Fibroblast of skin of right quadriceps (primary cell): ENCODE measurements at regions not wholly inside any gene's neighbourhood (a gene's known extent, or its start where the extent isn't known, plus 50 kb on each side); places are given as distances from the start of the nearest gene placed in this dataset.
"Not testable (repeated sequence)": the region's sequence is repeated elsewhere in the genome, so short reads cannot be mapped to it uniquely, and the experiment has no call there.

Experiments used
- DNase-seq: peaks from one replicate; pipeline ENCODE4 v3.0.0-alpha.2; 2013

- DNase-seq = not testable (repeated sequence)
Observed at GRCh38 chr10:47711428-47711827, 52.0 kb downstream of the SYT15B start.

- not testable (repeated sequence) for DNase-seq
Observed at GRCh38 chr10:47710443-47710842, 52.9 kb downstream of the SYT15B start.

GRCh38 chr10:47705698-47706414 lies 57.5 kb downstream of the SYT15B start:
- peak; percentile 0 for DNase-seq

- not testable (repeated sequence) for DNase-seq
Observed at GRCh38 chr10:47701285-47701684, 62.1 kb downstream of the SYT15B start.

DNA sequence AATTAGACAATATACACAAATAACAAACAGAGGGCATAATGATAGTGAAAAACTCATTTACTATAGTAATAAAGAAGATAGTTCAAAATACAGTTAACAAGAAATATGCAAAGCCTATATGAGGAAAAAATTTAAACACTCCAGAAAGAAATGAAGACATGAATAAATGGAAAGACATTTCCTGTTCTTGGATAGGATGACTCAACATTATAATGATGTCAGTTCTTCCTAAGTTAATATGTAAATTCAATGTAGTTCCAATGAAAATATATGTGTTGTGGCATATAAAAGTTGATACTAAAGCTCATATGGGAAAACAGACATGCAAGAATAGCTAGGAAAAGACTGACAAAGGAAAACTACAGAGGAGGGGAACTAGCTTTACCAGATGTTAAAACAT lies 63.5 kb downstream of the SYT15B start:
- DNase-seq = peak; percentile 49

- not testable (repeated sequence) for DNase-seq
Observed at GRCh38 chr10:47696170-47696569, 67.2 kb downstream of the SYT15B start.

GRCh38 chr10:47695149-47695548 lies 68.2 kb downstream of the SYT15B start:
- not testable (repeated sequence) for DNase-seq

GRCh38 chr10:47690304-47690703 lies 73.1 kb downstream of the SYT15B start:
- not testable (repeated sequence) for DNase-seq

GRCh38 chr10:47683826-47684475 lies 79.4 kb downstream of the SYT15B start:
- not testable (repeated sequence) for DNase-seq

- not testable (repeated sequence) for DNase-seq
Observed at GRCh38 chr10:47681638-47681990, 81.8 kb downstream of the SYT15B start.

- DNase-seq = not testable (repeated sequence)
Observed at GRCh38 chr10:47680848-47681637, 82.3 kb downstream of the SYT15B start.

GRCh38 chr10:47676102-47676501 lies 87.3 kb downstream of the SYT15B start:
- DNase-seq = not testable (repeated sequence)

DNA sequence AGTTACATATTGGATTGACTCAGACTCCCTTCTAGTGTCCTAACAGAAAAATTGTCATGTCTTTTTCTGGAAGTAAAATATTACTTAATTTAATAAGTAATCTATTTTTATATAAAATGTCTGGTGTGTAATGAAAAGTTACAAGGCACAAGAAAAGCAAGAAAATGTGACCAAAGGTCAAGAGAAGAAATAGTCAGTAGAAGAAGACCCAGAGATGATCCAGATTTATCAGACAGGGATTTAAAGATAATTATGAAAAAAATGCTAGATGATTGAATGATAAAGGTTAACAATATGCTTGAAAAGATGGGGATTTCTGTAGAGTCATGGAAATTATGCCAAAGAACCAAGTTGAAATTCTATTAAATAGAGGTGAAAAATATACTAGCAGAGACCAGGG lies 87.8 kb downstream of the SYT15B start:
- not testable (repeated sequence) for DNase-seq

DNA sequence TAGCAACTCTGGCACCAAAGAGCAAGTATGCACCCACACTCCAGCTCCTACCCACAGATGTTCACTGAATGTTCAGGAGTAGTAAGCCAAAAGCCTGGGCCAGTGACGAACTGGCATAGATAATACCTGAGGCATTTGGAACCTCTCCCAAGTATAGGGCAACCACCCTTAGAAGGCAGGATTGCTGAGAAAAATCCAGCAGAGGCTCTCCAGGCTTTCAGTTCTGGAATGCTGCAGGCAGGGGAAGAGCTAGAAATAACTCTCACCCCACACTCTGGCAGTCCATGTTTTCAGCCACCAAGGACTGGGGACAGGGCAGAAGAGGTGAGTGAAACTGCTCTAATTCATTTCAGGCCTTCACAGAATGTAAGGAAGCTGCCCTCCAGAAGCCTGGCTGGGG lies 90.3 kb downstream of the SYT15B start:
- not testable (repeated sequence) for DNase-seq

GRCh38 chr10:47670857-47671256 lies 92.5 kb downstream of the SYT15B start:
- DNase-seq = not testable (repeated sequence)

DNA sequence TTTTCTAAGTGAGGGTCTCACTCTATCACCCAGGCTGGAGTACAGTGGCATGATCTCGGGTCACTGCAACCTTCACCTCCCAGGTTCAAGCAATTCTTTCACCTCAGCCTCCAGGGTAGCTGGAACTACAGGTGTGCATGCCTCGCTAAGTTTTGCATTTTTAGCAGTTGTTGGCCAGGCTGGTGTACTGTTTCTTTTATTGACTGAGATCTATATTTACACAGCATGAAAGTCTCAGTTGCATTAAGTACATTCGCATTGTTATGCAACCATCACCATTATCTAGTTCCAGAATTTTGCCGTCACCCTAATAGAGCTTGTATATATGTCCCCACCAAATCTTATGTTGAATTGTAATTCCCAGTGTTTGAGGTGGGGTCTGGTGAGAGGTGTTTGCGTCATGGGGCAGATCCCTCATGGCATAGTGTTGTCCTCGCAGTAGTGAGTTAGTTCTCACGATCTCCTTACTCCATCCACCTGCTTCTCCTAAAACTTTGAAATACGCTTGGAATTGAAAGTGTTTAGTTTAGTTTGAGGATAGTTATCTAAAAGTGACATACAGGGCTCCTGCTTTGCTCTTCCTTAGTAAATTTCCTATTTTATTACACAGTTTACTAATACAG lies 101.3 kb downstream of the SYT15B start:
- DNase-seq = not testable (repeated sequence)

DNA sequence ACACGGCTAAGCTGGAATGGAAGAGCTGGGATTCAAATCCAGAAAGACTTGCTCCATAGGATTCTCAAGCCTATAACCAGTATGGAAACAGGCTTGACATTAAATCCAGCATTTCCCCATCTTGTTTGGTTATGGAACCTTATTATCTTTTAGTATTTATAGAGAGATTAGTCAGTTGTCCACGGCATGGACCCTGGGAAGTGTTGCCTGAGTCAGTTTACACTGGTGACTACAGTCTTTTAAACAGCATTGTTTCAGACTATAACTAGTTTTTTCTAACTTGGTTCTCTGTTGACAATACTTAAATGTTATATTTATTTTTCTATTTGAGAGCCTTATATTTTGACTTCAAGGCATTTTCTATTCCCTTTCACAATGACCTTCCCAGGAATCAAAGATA lies 106.7 kb downstream of the SYT15B start:
- DNase-seq = not testable (repeated sequence)

DNA sequence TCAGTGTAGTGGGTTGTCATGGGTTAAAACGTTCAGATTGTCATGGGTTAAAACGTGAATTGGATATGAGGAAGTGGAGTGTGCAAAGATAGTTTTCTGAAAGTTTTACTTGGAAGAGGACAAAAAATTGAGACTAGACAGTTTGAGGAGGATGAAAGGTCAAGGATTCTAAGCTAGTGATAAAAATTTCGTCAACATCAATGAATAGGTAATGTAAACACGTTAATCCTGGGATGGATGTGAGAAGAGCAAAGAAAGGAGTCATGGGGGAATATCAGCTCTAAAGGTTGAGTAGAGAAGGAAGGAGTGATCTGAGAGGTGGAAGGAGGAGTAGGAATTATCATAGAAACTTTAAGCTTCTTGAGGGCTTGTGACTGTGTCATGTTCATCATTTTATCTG lies 109.2 kb downstream of the SYT15B start:
- not testable (repeated sequence) for DNase-seq

DNA sequence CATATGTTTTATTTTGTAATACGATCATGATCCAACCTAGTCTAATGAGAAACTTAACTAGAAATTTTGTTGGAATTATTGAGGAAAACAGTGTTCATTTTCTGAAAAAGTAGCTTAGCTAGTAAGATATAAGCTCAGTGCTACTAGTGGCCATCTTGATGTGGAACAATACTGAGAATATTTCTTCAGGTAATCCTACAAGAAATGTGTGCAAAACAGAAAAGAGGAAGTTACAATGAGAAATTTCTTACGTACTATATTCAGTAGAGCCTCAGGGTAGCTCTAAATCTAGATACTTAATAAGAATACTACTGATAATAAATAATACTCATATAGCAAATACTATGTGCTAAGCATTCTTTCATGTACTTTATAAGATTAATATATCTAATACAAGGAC lies 114.8 kb downstream of the SYT15B start:
- DNase-seq = not testable (repeated sequence)

- not testable (repeated sequence) for DNase-seq
Observed at GRCh38 chr10:47647523-47648101, 115.8 kb downstream of the SYT15B start.

GRCh38 chr10:47646686-47647273 lies 116.6 kb downstream of the SYT15B start:
- peak; percentile 37 for DNase-seq

DNA sequence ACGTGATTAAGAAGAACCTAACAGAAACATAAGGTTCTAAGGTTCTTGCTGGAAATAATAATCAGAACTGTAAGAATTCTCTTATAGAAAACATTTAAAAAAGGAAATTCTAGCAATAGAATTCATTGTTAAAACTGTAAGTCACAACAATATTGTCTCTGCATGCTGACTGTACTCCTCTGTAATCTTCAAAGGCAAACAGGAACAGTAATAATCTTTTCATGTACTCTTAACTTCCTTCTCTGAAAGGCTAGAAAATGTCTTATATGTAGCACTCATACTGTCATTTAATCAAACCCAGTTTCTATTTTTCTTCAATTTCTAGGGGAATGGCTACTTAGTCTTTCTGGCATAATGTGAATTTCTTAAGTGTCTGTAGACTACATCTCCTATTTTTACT lies 103.5 kb upstream of the AGAP9 start:
- DNase-seq = not testable (repeated sequence)
